ENCODE measurements at regions not wholly inside any gene's neighbourhood (a gene's known extent, or its start where the extent isn't known, plus 50 kb on each side); places are given as distances from the start of the nearest gene placed in this dataset.

DNA sequence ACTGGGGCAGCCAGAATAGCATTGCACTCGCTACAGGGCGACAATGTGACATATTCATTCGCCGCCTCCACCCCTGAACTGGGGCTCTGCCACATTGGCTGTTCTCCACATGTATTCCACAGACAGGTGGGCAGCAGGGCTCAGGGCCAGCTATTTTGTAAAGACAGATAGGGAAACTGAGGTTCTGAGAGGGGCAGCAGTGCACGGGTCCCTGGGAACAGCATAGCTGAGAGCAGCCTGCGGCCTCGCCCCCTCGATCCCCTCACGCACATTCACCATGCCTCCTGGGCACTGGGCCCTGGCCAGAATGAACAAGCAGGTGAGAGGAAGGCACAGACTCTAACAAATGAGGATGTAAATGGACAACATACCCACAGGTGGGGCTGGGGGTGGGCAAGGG, 75.0 kb upstream of the SPATA12 start:
- no peak overlapping the region for H3K4me3 ChIP-seq (replicated peaks; ENCODE audit: low read depth, low read length)
- H3K27me3 ChIP-seq (replicated peaks; ENCODE audit: control insufficient read depth, insufficient read depth, low read length): no peaks in the 10 kb centered on the region
- no peak for TF ChIP-seq CTCF (IDR thresholded peaks at IDR 0.05; ENCODE audit: insufficient read depth, low read length, poor library complexity, severe bottlenecking)
- no peaks in the 10 kb centered on the region for H3K36me3 ChIP-seq (ENCODE audit: control insufficient read depth, insufficient read depth, low read length)
- no peak for DNase-seq (ENCODE audit: extremely low read depth, insufficient read length)

GRCh38 chr3:56983427-56983826, 77.0 kb upstream of the SPATA12 start:
- H3K27me3 ChIP-seq (replicated peaks; ENCODE audit: control insufficient read depth, insufficient read depth, low read length): no peaks in the 10 kb centered on the region
- no peak overlapping the region for H3K4me3 ChIP-seq (replicated peaks; ENCODE audit: low read depth, low read length)
- H3K36me3 ChIP-seq (ENCODE audit: control insufficient read depth, insufficient read depth, low read length): no peaks in the 10 kb centered on the region
- DNase-seq (ENCODE audit: extremely low read depth, insufficient read length): no peak
- no peak for TF ChIP-seq CTCF (IDR thresholded peaks at IDR 0.05; ENCODE audit: insufficient read depth, low read length, poor library complexity, severe bottlenecking)

- Histone ChIP-seq H3K27me3 (replicated peaks; ENCODE audit: control insufficient read depth, insufficient read depth, low read length) (no peaks in the 10 kb centered on the region), H3K4me3 (replicated peaks; ENCODE audit: low read depth, low read length) (no peak overlapping the region), H3K36me3 (ENCODE audit: control insufficient read depth, insufficient read depth, low read length) (no peaks in the 10 kb centered on the region)
- no peak for DNase-seq (ENCODE audit: extremely low read depth, insufficient read length)
- TF ChIP-seq CTCF (IDR thresholded peaks at IDR 0.05; ENCODE audit: insufficient read depth, low read length, poor library complexity, severe bottlenecking): no peak
Measured at GRCh38 chr3:56981445-56982230, 78.8 kb upstream of the SPATA12 start.

DNA sequence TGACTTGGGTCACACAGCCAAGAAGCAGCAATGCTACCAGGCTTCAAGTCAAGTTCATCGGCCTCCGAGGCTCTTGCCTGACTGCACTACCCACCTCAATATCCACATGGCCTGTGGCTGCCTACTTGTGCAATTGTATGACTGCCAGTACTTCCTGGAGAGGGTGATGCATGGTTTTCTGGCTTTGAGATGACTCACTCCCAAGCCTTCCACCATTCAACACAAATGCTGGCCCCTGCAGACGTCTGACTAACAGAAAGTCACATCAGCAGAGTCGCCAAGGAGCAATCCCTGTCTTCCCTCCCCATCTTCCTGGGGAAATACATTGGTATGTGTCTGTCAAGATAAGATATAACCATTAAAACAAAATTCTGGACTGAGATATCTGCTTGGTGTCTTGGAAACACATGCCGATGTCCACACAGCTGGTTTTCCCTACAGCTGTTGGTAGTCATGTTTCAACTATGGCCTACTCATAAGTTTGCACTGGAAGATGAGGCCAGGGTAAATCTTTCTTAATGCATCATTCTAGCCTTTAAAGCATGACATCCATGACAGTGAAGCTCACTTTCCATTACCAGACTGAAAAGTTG, 79.6 kb upstream of the SPATA12 start:
- DNase-seq (ENCODE audit: extremely low read depth, insufficient read length): no peak
- TF ChIP-seq CTCF (IDR thresholded peaks at IDR 0.05; ENCODE audit: insufficient read depth, low read length, poor library complexity, severe bottlenecking): no peak
- Histone ChIP-seq H3K4me3 (replicated peaks; ENCODE audit: low read depth, low read length) (no peak overlapping the region), H3K36me3 (ENCODE audit: control insufficient read depth, insufficient read depth, low read length) (no peaks in the 10 kb centered on the region), H3K27me3 (replicated peaks; ENCODE audit: control insufficient read depth, insufficient read depth, low read length) (no peaks in the 10 kb centered on the region)

DNA sequence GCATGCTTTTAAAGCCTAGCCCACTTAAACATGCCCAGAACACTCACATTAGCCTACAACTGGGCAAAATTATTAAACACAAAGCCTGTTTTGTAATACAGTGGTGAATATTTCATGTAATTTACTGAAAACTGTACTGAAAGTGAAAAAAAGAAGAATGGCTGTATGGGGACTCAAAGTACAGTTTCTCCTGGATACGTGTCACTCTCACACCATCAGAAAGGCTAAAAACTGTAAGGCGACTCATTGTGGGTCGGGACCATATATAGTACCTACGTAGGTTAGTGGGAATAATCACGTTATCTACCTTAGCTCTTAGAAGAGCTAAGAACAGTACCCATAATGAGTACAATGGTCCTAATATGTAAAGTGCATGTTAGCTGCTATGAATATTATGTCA, 80.2 kb upstream of the SPATA12 start:
- H3K36me3 ChIP-seq (ENCODE audit: control insufficient read depth, insufficient read depth, low read length): no peaks in the 10 kb centered on the region
- H3K4me3 ChIP-seq (replicated peaks; ENCODE audit: low read depth, low read length): no peak overlapping the region
- no peak for DNase-seq (ENCODE audit: extremely low read depth, insufficient read length)
- no peaks in the 10 kb centered on the region for H3K27me3 ChIP-seq (replicated peaks; ENCODE audit: control insufficient read depth, insufficient read depth, low read length)
- no peak for TF ChIP-seq CTCF (IDR thresholded peaks at IDR 0.05; ENCODE audit: insufficient read depth, low read length, poor library complexity, severe bottlenecking)
